SU-DHL-6 (cell line): ENCODE measurements at regions not wholly inside any gene's neighbourhood (a gene's known extent, or its start where the extent isn't known, plus 50 kb on each side); places are given as distances from the start of the nearest gene placed in this dataset.

ENCODE experiments used
- H2AFZ ChIP-seq: fragments of 200-600 bp; sonication (generic); 2 replicates; pipeline ENCODE4 v1.6.1; 2014; ENCODE audit warnings: low read depth, mild to moderate bottlenecking, moderate library complexity, mixed read lengths, antibody characterized with exemption, low read length; ENCODE audit not compliant: severe bottlenecking
- H3F3A ChIP-seq: fragments of 200-600 bp; shearing (Covaris generic); 2 replicates; pipeline ENCODE4 v1.6.0; 2016; ENCODE audit warnings: antibody characterized with exemption, mild to moderate bottlenecking; ENCODE audit not compliant: insufficient read depth
- H3K27ac ChIP-seq: fragments of 200-600 bp; sonication (generic); 2 replicates; pipeline ENCODE4 v1.5.1; 2016; ENCODE audit warnings: low read depth, mild to moderate bottlenecking, low read length, moderate library complexity, mixed read lengths
- H3K27me3 ChIP-seq: fragments of 200-600 bp; sonication (generic), shearing (Covaris generic); 2 replicates; pipeline ENCODE4 v1.6.0; 2014; ENCODE audit warnings: mild to moderate bottlenecking, low read length
- H3K36me3 ChIP-seq: fragments of 200-600 bp; sonication (generic); 2 replicates; pipeline ENCODE4 v1.6.1; 2014; ENCODE audit warnings: mild to moderate bottlenecking, low read length, mixed read lengths
- H3K4me2 ChIP-seq: fragments of 300-600, 200-600 bp; shearing (Covaris generic), sonication (generic); 2 replicates; pipeline ENCODE4 v1.6.0; 2014; ENCODE audit warnings: low read length, low read depth, mild to moderate bottlenecking; ENCODE audit not compliant: poor library complexity, severe bottlenecking
- H3K4me3 ChIP-seq: fragments of 200-600 bp; sonication (generic); 2 replicates; pipeline ENCODE4 v1.5.1; 2014; ENCODE audit warnings: antibody characterized with exemption, low read length, mild to moderate bottlenecking, mixed read lengths; ENCODE audit not compliant: insufficient read depth, poor library complexity, severe bottlenecking
- H3K79me2 ChIP-seq: fragments of 200-600 bp; sonication (generic); 2 replicates; pipeline ENCODE4 v1.6.1; 2014; ENCODE audit warnings: mild to moderate bottlenecking, low read length, moderate library complexity; ENCODE audit not compliant: insufficient read depth
- H3K9ac ChIP-seq: fragments of 200-600 bp; sonication (generic); 2 replicates; pipeline ENCODE4 v1.7.0; 2014; ENCODE audit warnings: mild to moderate bottlenecking, low read length
- H3K9me2 ChIP-seq: fragments of 200-600 bp; sonication (generic); replicated peaks from 2 replicates; pipeline ENCODE4 v1.6.1; 2014; ENCODE audit warnings: low read length; ENCODE audit not compliant: insufficient read depth
- H3K9me3 ChIP-seq: fragments of 200-600 bp; sonication (generic); 2 replicates; pipeline ENCODE4 v1.6.1; 2014; ENCODE audit warnings: low read length, mixed read lengths; ENCODE audit not compliant: insufficient read depth
- H4K20me1 ChIP-seq: fragments of 200-600 bp; sonication (generic); 2 replicates; pipeline ENCODE4 v1.6.1; 2014; ENCODE audit warnings: low read depth, mild to moderate bottlenecking, antibody characterized with exemption, low read length, moderate library complexity, mixed read lengths
- CTCF ChIP-seq: fragments of 200-600 bp; sonication (generic); IDR thresholded peaks from one replicate; pipeline ENCODE4 v1.5.1; 2017; ENCODE audit warnings: antibody characterized with exemption, mild to moderate bottlenecking, low read length, moderate library complexity; ENCODE audit not compliant: insufficient read depth, poor library complexity, severe bottlenecking
- EZH2phosphoT487 ChIP-seq: fragments of 200-600 bp; sonication (generic), shearing (Covaris generic); conservative IDR thresholded peaks from 2 replicates; pipeline ENCODE4 v1.6.1; 2018; ENCODE audit warnings: mild to moderate bottlenecking, antibody characterized with exemption, low read length, moderate library complexity, mixed read lengths

GRCh38 chr15:31792611-31793199 is 237.6 kb upstream of the CHRNA7 start:
- no peaks in the 10 kb centered on the region for H3K27me3 ChIP-seq
- H2AFZ ChIP-seq = no peak overlapping the region
- no peak overlapping the region for H3K9ac ChIP-seq
- H3K27ac ChIP-seq = no peak overlapping the region
- H3K79me2 ChIP-seq = no peaks in the 10 kb centered on the region
- no peaks in the 10 kb centered on the region for H3F3A ChIP-seq
- no peaks in the 10 kb centered on the region for H3K9me2 ChIP-seq
- TF ChIP-seq CTCF = no peak
- TF ChIP-seq EZH2phosphoT487 = no peak
- H3K4me3 ChIP-seq = no peak overlapping the region
- no peaks in the 10 kb centered on the region for H3K36me3 ChIP-seq
- H3K9me3 ChIP-seq = no peaks in the 10 kb centered on the region
- no peak overlapping the region for H3K4me2 ChIP-seq
- H4K20me1 ChIP-seq = no peaks in the 10 kb centered on the region

GRCh38 chr15:31799319-31799714 is 231.0 kb upstream of the CHRNA7 start:
- Histone ChIP-seq H3K4me2 (no peak overlapping the region), H4K20me1 (no peaks in the 10 kb centered on the region), H3K9me2 (no peaks in the 10 kb centered on the region), H3K27ac (no peak overlapping the region), H2AFZ (no peak overlapping the region), H3K79me2 (no peaks in the 10 kb centered on the region), H3K9ac (no peak overlapping the region), H3K27me3 (no peaks in the 10 kb centered on the region), H3K36me3 (no peaks in the 10 kb centered on the region), H3F3A (no peaks in the 10 kb centered on the region), H3K9me3 (no peaks in the 10 kb centered on the region), H3K4me3 (no peak overlapping the region)
- TF ChIP-seq EZH2phosphoT487 (no peak), CTCF (no peak)

GRCh38 chr15:31799715-31800321 is 230.5 kb upstream of the CHRNA7 start:
- H3K4me3 ChIP-seq = no peak overlapping the region
- TF ChIP-seq EZH2phosphoT487 = no peak
- no peak for TF ChIP-seq CTCF
- no peak overlapping the region for H3K27ac ChIP-seq
- H3K9me3 ChIP-seq = no peaks in the 10 kb centered on the region
- no peaks in the 10 kb centered on the region for H3K27me3 ChIP-seq
- H3K9ac ChIP-seq = no peak overlapping the region
- H3K36me3 ChIP-seq = no peaks in the 10 kb centered on the region
- no peak overlapping the region for H3K4me2 ChIP-seq
- H3K9me2 ChIP-seq = no peaks in the 10 kb centered on the region
- H4K20me1 ChIP-seq = no peaks in the 10 kb centered on the region
- no peaks in the 10 kb centered on the region for H3K79me2 ChIP-seq
- H2AFZ ChIP-seq = no peak overlapping the region
- no peaks in the 10 kb centered on the region for H3F3A ChIP-seq
